Activated CD8-positive, alpha-beta T cell treated with anti-CD3 and anti-CD28 coated beads, Interleukin-2, amount 10 ng/mL, durations not matched to agents 7 days and 5 days (primary cell): ENCODE measurements at regions not wholly inside any gene's neighbourhood (a gene's known extent, or its start where the extent isn't known, plus 50 kb on each side); places are given as distances from the start of the nearest gene placed in this dataset.
"Not testable (repeated sequence)": the region's sequence is repeated elsewhere in the genome, so short reads cannot be mapped to it uniquely, and the experiment has no call there.

Source experiments
- ATAC-seq: fragments of 150-1000 bp; cut with Tn5 transposase; one replicate; pipeline ENCODE4 v1.10.0; 2021; ENCODE audit warnings: moderate library complexity
- CTCF ChIA-PET: fragments of 350-600 bp; sonication (Branson Sonifier 250); formaldehyde crosslinking; loops from one replicate; lab custom pipeline; 2021; ENCODE audit warnings: antibody characterized with exemption; lab: Charles Lee
- POLR2A ChIA-PET: fragments of 350-600 bp; sonication (Branson Sonifier 250); formaldehyde crosslinking; loops from one replicate; lab custom pipeline; 2021; ENCODE audit warnings: antibody characterized with exemption; lab: Charles Lee
- DNase-seq: peaks from one replicate; pipeline ENCODE4 v3.0.0-alpha.2; 2020
- H3K27ac Mint-ChIP-seq: one replicate; pipeline ENCODE4 v1.8.0; 2021; ENCODE audit warnings: mild to moderate bottlenecking, mixed read lengths
- H3K27me3 Mint-ChIP-seq: one replicate; pipeline ENCODE4 v1.8.0; 2021; ENCODE audit warnings: low read depth, mixed read lengths
- H3K36me3 Mint-ChIP-seq: one replicate; pipeline ENCODE4 v1.8.0; 2021; ENCODE audit warnings: low read depth, mixed read lengths
- H3K4me1 Mint-ChIP-seq: one replicate; pipeline ENCODE4 v1.8.0; 2021; ENCODE audit warnings: low read depth, mixed read lengths
- H3K4me3 Mint-ChIP-seq: one replicate; pipeline ENCODE4 v1.8.0; 2021; ENCODE audit warnings: mild to moderate bottlenecking, mixed read lengths
- H3K9me3 Mint-ChIP-seq: one replicate; pipeline ENCODE4 v1.8.0; 2022; ENCODE audit warnings: mixed read lengths; ENCODE audit not compliant: insufficient read depth

- H3K9me3 Mint-ChIP-seq, POLR2A ChIA-PET, DNase-seq, H3K27ac Mint-ChIP-seq, H3K4me1 Mint-ChIP-seq, H3K36me3 Mint-ChIP-seq, H3K4me3 Mint-ChIP-seq, ATAC-seq, H3K27me3 Mint-ChIP-seq: not testable (repeated sequence)
- CTCF ChIA-PET = interaction anchor here (1.3 kb wide), 1 partner anchor 119 kb away, joined by 3 read pairs; no protein-coding TSS in a partner anchor
These were observed 326.9 kb downstream of the PREX1 start for GRCh38 chr20:48500900-48501299.

- ATAC-seq, CTCF ChIA-PET, H3K27ac Mint-ChIP-seq, H3K9me3 Mint-ChIP-seq, POLR2A ChIA-PET, H3K27me3 Mint-ChIP-seq, DNase-seq, H3K36me3 Mint-ChIP-seq, H3K4me3 Mint-ChIP-seq, H3K4me1 Mint-ChIP-seq: not testable (repeated sequence)
These were observed 328.9 kb downstream of the PREX1 start for GRCh38 chr20:48498939-48499338.

GRCh38 chr20:48498125-48498524 is 329.7 kb downstream of the PREX1 start:
- H3K27me3 Mint-ChIP-seq, POLR2A ChIA-PET, H3K36me3 Mint-ChIP-seq, H3K27ac Mint-ChIP-seq, ATAC-seq, H3K4me1 Mint-ChIP-seq, H3K4me3 Mint-ChIP-seq, CTCF ChIA-PET, DNase-seq, H3K9me3 Mint-ChIP-seq: not testable (repeated sequence)

- ChIA-PET CTCF (no interaction called here), POLR2A (no interaction called here)
- Mint-ChIP-seq H3K27me3 (no peaks in the 10 kb centered on the region), H3K9me3 (no peaks in the 10 kb centered on the region), H3K4me3 (no peak overlapping the region), H3K27ac (no peak overlapping the region), H3K36me3 (no peaks in the 10 kb centered on the region), H3K4me1 (no peaks in the 10 kb centered on the region)
- no peak for ATAC-seq
- no peak for DNase-seq
These were observed 333.8 kb downstream of the PREX1 start for GRCh38 chr20:48493966-48494365.

- H3K27me3 Mint-ChIP-seq, DNase-seq, H3K36me3 Mint-ChIP-seq, CTCF ChIA-PET, H3K4me3 Mint-ChIP-seq, POLR2A ChIA-PET, H3K9me3 Mint-ChIP-seq, ATAC-seq, H3K4me1 Mint-ChIP-seq, H3K27ac Mint-ChIP-seq: not testable (repeated sequence)
These were observed 334.5 kb downstream of the PREX1 start for GRCh38 chr20:48493331-48493730.

- Mint-ChIP-seq H3K36me3 (no peaks in the 10 kb centered on the region), H3K4me3 (no peak overlapping the region), H3K4me1 (no peaks in the 10 kb centered on the region), H3K27me3 (no peaks in the 10 kb centered on the region), H3K9me3 (no peaks in the 10 kb centered on the region), H3K27ac (no peak overlapping the region)
- CTCF ChIA-PET = no interaction called here
- no peak for ATAC-seq
- POLR2A ChIA-PET = no interaction called here
- DNase-seq = no peak
These were observed 335.1 kb downstream of the PREX1 start for GRCh38 chr20:48492715-48493070.

GRCh38 chr20:48492015-48492714 is 335.6 kb downstream of the PREX1 start:
- no peaks in the 10 kb centered on the region for H3K4me1 Mint-ChIP-seq

GRCh38 chr20:48490961-48491831 is 336.6 kb downstream of the PREX1 start:
- POLR2A ChIA-PET = no interaction called here
- no peaks in the 10 kb centered on the region for H3K9me3 Mint-ChIP-seq
- H3K27ac Mint-ChIP-seq = no peak overlapping the region
- CTCF ChIA-PET = no interaction called here
- H3K4me1 Mint-ChIP-seq = no peaks in the 10 kb centered on the region
- peaks cover under 1% of the 10 kb centered on the region for H3K27me3 Mint-ChIP-seq
- no peak for DNase-seq
- no peak for ATAC-seq
- H3K36me3 Mint-ChIP-seq = no peaks in the 10 kb centered on the region
- H3K4me3 Mint-ChIP-seq = no peak overlapping the region

More at GRCh38 chr20:48492015-48492714, 335.6 kb downstream of the PREX1 start:
- no peak overlapping the region for H3K27ac Mint-ChIP-seq
- H3K4me3 Mint-ChIP-seq = no peak overlapping the region
- ChIA-PET CTCF (no interaction called here), POLR2A (no interaction called here)
- H3K27me3 Mint-ChIP-seq = no peaks in the 10 kb centered on the region
- no peaks in the 10 kb centered on the region for H3K9me3 Mint-ChIP-seq
- ATAC-seq (no peak), DNase-seq (no peak)
- H3K36me3 Mint-ChIP-seq = no peaks in the 10 kb centered on the region

GRCh38 chr20:48490341-48490740 is 337.5 kb downstream of the PREX1 start:
- POLR2A ChIA-PET = not testable (repeated sequence)

GRCh38 chr20:48489656-48490055 is 338.1 kb downstream of the PREX1 start:
- Mint-ChIP-seq H3K4me1 (no peaks in the 10 kb centered on the region), H3K36me3 (no peaks in the 10 kb centered on the region), H3K27ac (no peak overlapping the region), H3K27me3 (peaks cover 8% of the 10 kb centered on the region), H3K9me3 (no peaks in the 10 kb centered on the region), H3K4me3 (no peak overlapping the region)
- ChIA-PET CTCF (no interaction called here), POLR2A (no interaction called here)
- DNase-seq (no peak), ATAC-seq (no peak)

More at GRCh38 chr20:48490341-48490740, 337.5 kb downstream of the PREX1 start:
- H3K9me3 Mint-ChIP-seq, H3K36me3 Mint-ChIP-seq, H3K4me3 Mint-ChIP-seq, ATAC-seq, H3K27ac Mint-ChIP-seq, H3K4me1 Mint-ChIP-seq, CTCF ChIA-PET, H3K27me3 Mint-ChIP-seq, DNase-seq: not testable (repeated sequence)

- Mint-ChIP-seq H3K4me3 (no peak overlapping the region), H3K27me3 (peaks cover 9% of the 10 kb centered on the region), H3K27ac (no peak overlapping the region), H3K4me1 (no peaks in the 10 kb centered on the region), H3K36me3 (no peaks in the 10 kb centered on the region), H3K9me3 (no peaks in the 10 kb centered on the region)
- POLR2A ChIA-PET = no interaction called here
- no peak for ATAC-seq
- CTCF ChIA-PET = no interaction called here
- no peak for DNase-seq
These were observed 338.7 kb downstream of the PREX1 start for GRCh38 chr20:48489046-48489463.

GRCh38 chr20:48488334-48489034 is 339.3 kb downstream of the PREX1 start:
- DNase-seq, CTCF ChIA-PET, H3K4me3 Mint-ChIP-seq, H3K27ac Mint-ChIP-seq, ATAC-seq, H3K27me3 Mint-ChIP-seq, H3K9me3 Mint-ChIP-seq, H3K4me1 Mint-ChIP-seq, H3K36me3 Mint-ChIP-seq, POLR2A ChIA-PET: not testable (repeated sequence)
